GM10248 (cell line): ENCODE measurements at regions not wholly inside any gene's neighbourhood (a gene's known extent, or its start where the extent isn't known, plus 50 kb on each side); places are given as distances from the start of the nearest gene placed in this dataset.

Source experiments
- CTCF ChIA-PET: fragments of 300-600 bp; sonication (Branson Sonifier 250); formaldehyde crosslinking; extraction: SDS; loops from one replicate; lab custom pipeline; 2021; ENCODE audit warnings: antibody characterized with exemption; lab: Yijun Ruan, JAX
- POLR2A ChIA-PET: fragments of 350-650 bp; sonication (Branson Sonifier 250); formaldehyde crosslinking; extraction: SDS; loops from one replicate; lab custom pipeline; 2020; ENCODE audit warnings: antibody characterized with exemption; lab: Yijun Ruan, JAX
- DNase-seq: peaks from one replicate; pipeline ENCODE4 v3.0.0; 2012; ENCODE audit errors: extremely low spot score
- TF ChIP-seq, protein P1 (sequence below): IDR thresholded peaks from 2 replicates; pipeline ENCODE4 v1.5.1; 2012; ENCODE audit warnings: mild to moderate bottlenecking, low read depth; ENCODE audit errors: extremely low read depth, missing control alignments, control extremely low read depth

DNA sequence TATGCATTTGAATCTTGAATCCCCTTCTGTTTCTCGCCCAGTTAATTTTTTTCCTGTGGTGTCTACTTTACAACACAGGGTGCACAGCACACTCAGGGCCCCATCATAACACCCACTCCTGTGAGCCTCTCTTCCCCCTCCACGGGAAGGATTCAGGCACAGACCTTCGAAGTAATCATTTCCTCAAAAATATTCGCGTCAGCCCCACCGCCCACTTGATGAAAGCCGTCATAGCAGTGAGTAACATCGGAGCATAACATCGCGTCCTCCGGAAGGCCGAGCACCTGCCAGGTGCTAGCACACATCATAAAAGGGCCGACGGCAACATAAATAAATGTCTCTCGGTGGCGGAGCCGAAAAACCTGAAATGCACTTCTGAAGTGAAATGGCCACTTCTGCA is 201.7 kb upstream of the ADARB2 start:
- DNase-seq = no peak
- TF ChIP-seq, protein P1, sequence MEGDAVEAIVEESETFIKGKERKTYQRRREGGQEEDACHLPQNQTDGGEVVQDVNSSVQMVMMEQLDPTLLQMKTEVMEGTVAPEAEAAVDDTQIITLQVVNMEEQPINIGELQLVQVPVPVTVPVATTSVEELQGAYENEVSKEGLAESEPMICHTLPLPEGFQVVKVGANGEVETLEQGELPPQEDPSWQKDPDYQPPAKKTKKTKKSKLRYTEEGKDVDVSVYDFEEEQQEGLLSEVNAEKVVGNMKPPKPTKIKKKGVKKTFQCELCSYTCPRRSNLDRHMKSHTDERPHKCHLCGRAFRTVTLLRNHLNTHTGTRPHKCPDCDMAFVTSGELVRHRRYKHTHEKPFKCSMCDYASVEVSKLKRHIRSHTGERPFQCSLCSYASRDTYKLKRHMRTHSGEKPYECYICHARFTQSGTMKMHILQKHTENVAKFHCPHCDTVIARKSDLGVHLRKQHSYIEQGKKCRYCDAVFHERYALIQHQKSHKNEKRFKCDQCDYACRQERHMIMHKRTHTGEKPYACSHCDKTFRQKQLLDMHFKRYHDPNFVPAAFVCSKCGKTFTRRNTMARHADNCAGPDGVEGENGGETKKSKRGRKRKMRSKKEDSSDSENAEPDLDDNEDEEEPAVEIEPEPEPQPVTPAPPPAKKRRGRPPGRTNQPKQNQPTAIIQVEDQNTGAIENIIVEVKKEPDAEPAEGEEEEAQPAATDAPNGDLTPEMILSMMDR = no peak

GRCh38 chr10:1938317-1938716 is 201.0 kb upstream of the ADARB2 start:
- ChIA-PET POLR2A (no interaction called here), CTCF (interaction anchor here (1.3 kb wide), 1 partner anchor 27 kb away, joined by 3 read pairs; no protein-coding TSS in a partner anchor)
- TF ChIP-seq, protein P1 = no peak
- no peak for DNase-seq

More for the DNA sequence above, 201.7 kb upstream of the ADARB2 start:
- ChIA-PET CTCF (interaction anchor here (1.0 to 1.3 kb wide), 2 partner anchors 17 to 27 kb away, joined by 3 read pairs; no protein-coding TSS in a partner anchor), POLR2A (no interaction called here)

- POLR2A ChIA-PET = no interaction called here
- DNase-seq = no peak
Measured at GRCh38 chr10:1935912-1936311, 198.6 kb upstream of the ADARB2 start.

GRCh38 chr10:1933215-1933614 is 195.9 kb upstream of the ADARB2 start:
- TF ChIP-seq, protein P1 = no peak
- ChIA-PET CTCF (no interaction called here), POLR2A (no interaction called here)
- no peak for DNase-seq

More at GRCh38 chr10:1935912-1936311, 198.6 kb upstream of the ADARB2 start:
- TF ChIP-seq, protein P1 = no peak
- CTCF ChIA-PET = interaction anchor here (1.2 kb wide), 1 partner anchor 21 kb away, joined by 3 read pairs; no protein-coding TSS in a partner anchor

GRCh38 chr10:1932692-1933094 is 195.4 kb upstream of the ADARB2 start:
- TF ChIP-seq, protein P1 = no peak
- DNase-seq = no peak
- POLR2A ChIA-PET = no interaction called here
- CTCF ChIA-PET = no interaction called here

DNA sequence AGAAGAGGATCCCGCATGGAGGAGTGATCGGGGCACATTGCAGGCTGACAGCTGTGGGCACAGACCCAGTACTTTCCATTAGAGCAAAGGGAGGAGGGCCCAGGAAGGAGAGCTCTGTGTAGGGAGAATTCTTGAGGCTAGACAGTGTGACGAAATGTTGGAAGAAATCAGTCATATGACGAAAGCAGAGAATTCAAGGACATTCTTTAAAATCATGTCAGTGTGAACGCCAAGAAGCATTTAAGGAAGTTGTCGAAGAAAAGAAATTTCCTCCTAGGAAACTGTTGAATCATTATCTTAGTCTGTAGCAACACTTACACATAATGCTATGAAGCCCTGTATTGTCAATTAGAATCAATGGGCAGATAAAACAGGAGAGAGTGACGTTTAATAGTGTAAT is 191.3 kb upstream of the ADARB2 start:
- DNase-seq = no peak
- TF ChIP-seq, protein P1 = no peak
- ChIA-PET CTCF (no interaction called here), POLR2A (no interaction called here)
